Activated CD8-positive, alpha-beta memory T cell treated with anti-CD3 and anti-CD28 coated beads, Interleukin-2, amount 10 ng/mL, durations not matched to agents 7 days and 5 days (primary cell): ENCODE measurements at regions not wholly inside any gene's neighbourhood (a gene's known extent, or its start where the extent isn't known, plus 50 kb on each side); places are given as distances from the start of the nearest gene placed in this dataset.

Experiments
- ATAC-seq: fragments of 150-1000 bp; cut with Tn5 transposase; one replicate; pipeline ENCODE4 v1.10.0; 2021; ENCODE audit warnings: moderate library complexity
- CTCF ChIA-PET: fragments of 350-600 bp; sonication (Branson Sonifier 250); formaldehyde crosslinking; loops from one replicate; lab custom pipeline; 2021; ENCODE audit warnings: antibody characterized with exemption; lab: Charles Lee
- DNase-seq: peaks from one replicate; pipeline ENCODE4 v3.0.0-alpha.2; 2020
- H3K27ac Mint-ChIP-seq: one replicate; pipeline ENCODE4 v1.8.0; 2021; ENCODE audit warnings: mild to moderate bottlenecking, mixed read lengths
- H3K27me3 Mint-ChIP-seq: one replicate; pipeline ENCODE4 v1.8.0; 2021; ENCODE audit warnings: mixed read lengths
- H3K36me3 Mint-ChIP-seq: one replicate; pipeline ENCODE4 v1.8.0; 2021; ENCODE audit warnings: mild to moderate bottlenecking, mixed read lengths
- H3K4me1 Mint-ChIP-seq: one replicate; pipeline ENCODE4 v1.8.0; 2021; ENCODE audit warnings: mixed read lengths
- H3K4me3 Mint-ChIP-seq: one replicate; pipeline ENCODE4 v1.8.0; 2021; ENCODE audit warnings: mild to moderate bottlenecking, moderate library complexity, mixed read lengths
- H3K9me3 Mint-ChIP-seq: one replicate; pipeline ENCODE4 v1.8.0; 2022; ENCODE audit warnings: low read depth, mixed read lengths

DNA sequence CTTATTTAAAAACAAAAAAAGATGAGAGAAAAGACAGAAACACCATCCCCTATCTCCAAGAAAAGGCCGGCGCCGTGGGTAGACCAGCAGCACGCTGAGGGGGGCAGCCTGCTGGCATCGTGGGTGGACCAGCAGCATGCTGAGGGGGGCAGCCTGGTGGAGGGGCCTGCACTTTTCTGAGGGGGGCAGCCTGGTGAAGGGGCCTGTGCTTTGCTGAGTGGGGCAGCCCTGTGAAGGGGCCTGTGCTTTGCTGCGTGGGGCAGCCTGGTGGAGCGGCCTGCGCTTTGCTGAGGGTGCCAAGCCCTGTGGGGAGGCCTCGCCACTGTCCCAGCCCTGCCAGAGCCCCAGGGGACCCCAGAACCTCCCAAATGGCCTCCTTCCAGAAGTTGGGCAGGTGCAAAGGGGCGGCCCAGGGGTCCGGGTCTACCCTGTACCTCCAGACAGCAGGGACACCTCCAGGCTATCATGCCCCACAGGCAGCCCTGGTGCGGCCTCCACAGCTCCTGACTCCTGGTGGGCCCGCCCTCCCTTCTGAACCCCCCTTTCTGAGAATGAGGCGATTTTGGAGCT, 1185.7 kb downstream of the BRD1 start:
- DNase-seq (no peak), ATAC-seq (no peak)
- Mint-ChIP-seq H3K4me1 (no peaks in the 10 kb centered on the region), H3K36me3 (no peaks in the 10 kb centered on the region), H3K4me3 (no peak overlapping the region), H3K9me3 (no peaks in the 10 kb centered on the region), H3K27ac (no peak overlapping the region), H3K27me3 (no peaks in the 10 kb centered on the region)
- CTCF ChIA-PET: no interaction called here

DNA sequence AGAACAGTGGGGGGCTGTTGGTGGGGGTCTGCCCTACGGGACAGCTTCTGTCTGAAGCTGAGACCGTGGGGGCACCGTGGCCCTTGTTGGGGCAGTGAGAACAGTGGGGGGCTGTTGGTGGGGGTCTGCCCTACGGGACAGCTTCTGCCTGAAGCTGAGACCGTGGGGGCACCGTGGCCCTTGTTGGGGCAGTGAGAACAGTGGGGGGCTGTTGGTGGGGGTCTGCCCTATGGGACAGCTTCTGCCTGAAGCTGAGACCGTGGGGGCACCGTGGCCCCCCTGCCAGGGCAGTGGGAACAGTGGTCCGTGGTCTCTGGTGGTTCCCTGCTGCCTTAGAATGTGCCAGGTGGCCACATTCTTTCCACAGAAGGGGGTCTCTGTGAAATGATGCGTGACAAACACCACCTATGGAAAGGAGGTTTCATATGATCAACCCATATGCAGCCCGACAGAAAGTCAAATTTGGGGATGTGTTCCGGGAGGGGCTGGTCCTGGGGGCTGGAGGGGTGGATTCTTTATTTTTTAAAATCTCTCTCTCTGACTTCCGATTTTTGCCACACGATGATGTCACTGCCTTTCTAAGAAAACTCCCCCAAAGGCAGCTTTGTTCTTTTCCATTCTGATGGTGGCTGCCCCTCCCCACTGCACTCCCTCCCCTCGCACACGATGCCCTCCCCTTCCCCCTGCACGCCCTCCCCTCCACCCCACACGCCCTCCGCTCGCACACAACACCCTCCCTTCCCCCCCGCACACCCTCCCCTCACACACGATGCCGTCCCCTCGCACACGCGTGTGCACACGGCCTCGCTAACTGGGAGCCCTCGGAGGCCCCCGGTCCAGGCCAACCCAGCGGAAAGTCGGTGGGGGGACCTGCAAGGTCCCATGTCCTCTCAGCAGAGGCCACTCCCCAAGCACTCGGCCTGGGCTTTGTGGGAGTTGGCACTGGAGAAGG, 1186.5 kb downstream of the BRD1 start:
- Mint-ChIP-seq H3K27me3 (no peaks in the 10 kb centered on the region), H3K36me3 (no peaks in the 10 kb centered on the region), H3K4me1 (no peaks in the 10 kb centered on the region), H3K27ac (no peak overlapping the region), H3K4me3 (no peak overlapping the region), H3K9me3 (no peaks in the 10 kb centered on the region)
- no peak for DNase-seq
- CTCF ChIA-PET: no interaction called here
- ATAC-seq: no peak

DNA sequence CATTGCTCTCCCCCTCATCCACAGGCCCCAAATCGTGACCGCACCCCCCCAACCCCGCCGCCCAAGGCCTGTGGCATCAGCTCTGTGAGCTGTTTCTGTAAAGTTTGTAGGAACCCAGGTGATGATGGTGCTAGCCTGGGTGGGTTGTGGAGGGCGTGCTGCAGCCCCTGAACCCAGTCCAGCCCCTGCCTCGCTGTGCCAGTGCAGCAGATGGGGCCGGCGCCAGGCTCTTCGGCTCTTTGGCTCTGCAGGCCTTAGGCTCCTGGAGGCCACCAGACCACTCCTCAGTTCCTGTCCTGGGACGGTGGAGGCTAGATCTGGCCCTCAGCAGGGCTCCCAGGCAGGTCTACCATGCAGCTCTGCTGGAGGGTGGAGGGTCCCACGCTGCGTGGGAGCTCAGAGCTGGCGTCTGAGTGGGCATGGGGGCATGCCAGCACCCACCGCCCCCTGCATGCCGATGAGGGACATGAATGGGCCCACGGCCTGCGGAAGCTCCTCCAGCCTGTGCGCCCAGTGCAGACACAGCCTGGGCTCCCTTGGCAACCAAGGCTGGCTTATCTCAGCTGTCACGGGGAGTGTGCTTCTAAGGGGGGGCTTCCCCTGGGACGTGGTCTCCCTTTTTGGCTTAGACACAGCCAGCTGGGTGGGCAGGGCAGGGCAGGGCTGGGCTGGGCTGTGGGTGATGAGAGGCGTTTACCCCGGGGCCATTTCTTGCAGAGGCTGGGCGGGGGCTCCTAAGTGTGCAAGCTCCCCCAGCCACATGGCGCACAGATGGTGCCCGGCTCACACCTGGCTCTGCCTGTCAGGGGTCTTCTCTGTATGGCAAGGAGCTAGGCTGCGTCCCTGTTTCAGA, 1187.6 kb downstream of the BRD1 start:
- DNase-seq: no peak
- no peaks in the 10 kb centered on the region for H3K9me3 Mint-ChIP-seq
- H3K27ac Mint-ChIP-seq: no peak overlapping the region
- no peaks in the 10 kb centered on the region for H3K36me3 Mint-ChIP-seq
- H3K4me3 Mint-ChIP-seq: no peak overlapping the region
- H3K4me1 Mint-ChIP-seq: no peaks in the 10 kb centered on the region
- no peak for ATAC-seq
- no peaks in the 10 kb centered on the region for H3K27me3 Mint-ChIP-seq
- CTCF ChIA-PET: no interaction called here

DNA sequence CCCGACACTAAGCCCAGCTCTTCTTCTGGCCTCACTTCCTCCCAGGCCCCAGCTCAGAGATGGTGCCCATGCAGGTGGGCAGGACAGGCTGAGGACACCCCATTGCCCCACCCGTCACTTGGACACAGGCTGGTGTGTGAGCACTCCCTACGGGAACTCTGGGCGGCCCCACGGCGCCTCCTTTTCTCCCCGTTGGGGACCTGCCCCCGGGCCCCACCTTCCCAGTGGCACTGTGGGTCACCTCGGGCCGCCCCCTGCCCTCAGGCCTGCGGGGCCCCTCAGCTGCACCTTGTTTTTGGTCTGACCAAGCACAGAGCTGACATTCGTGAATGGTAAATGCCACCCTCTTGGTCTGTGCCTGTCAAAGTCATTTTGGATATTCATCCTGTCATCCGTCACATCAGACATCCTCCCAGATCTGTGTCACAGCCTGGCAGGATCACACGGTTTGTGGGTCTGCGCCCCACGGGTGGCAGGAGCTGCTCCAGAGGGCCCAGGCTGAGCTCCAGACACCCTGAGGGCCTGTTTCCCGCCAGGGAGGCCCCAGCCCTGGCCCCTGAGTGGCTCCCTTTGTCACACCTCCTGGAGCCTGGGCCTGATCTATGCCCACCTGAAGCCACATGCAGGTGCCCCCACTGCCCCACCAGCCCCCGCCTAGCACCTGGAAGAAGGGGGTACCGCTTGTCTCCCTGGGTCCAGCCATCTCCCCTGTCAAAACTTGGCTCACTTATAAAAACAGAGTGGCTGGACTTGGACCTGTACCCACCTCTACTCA, 1188.5 kb downstream of the BRD1 start:
- no peaks in the 10 kb centered on the region for H3K36me3 Mint-ChIP-seq
- DNase-seq (no peak), ATAC-seq (no peak)
- CTCF ChIA-PET: no interaction called here
- no peaks in the 10 kb centered on the region for H3K27me3 Mint-ChIP-seq
- no peak overlapping the region for H3K27ac Mint-ChIP-seq
- no peak overlapping the region for H3K4me3 Mint-ChIP-seq
- H3K9me3 Mint-ChIP-seq: no peaks in the 10 kb centered on the region
- no peaks in the 10 kb centered on the region for H3K4me1 Mint-ChIP-seq

DNA sequence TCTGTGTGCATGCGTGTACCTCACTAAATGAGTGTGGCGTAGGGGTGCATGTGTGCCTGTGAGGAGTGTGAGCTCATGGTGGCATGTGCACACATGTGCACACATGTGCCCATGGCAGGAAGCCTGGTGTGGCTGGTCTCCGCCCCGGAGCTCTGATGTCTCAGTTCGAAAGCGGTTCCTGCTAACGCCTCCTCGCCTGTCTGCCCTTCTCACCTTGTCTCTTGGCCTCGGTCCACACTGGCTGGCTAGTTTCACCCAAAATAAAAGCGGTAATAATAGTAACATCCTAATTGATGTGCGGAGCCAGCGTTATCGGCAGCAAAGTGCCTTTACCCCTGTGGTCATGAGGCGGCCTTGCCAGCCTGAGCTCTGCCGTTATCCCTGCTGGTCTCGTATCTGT, 1190.4 kb downstream of the BRD1 start:
- H3K27me3 Mint-ChIP-seq: no peaks in the 10 kb centered on the region
- DNase-seq (no peak), ATAC-seq (no peak)
- CTCF ChIA-PET: no interaction called here
- H3K27ac Mint-ChIP-seq: no peak overlapping the region
- H3K4me3 Mint-ChIP-seq: no peak overlapping the region
- no peaks in the 10 kb centered on the region for H3K9me3 Mint-ChIP-seq
- H3K36me3 Mint-ChIP-seq: no peaks in the 10 kb centered on the region
- no peaks in the 10 kb centered on the region for H3K4me1 Mint-ChIP-seq

DNA sequence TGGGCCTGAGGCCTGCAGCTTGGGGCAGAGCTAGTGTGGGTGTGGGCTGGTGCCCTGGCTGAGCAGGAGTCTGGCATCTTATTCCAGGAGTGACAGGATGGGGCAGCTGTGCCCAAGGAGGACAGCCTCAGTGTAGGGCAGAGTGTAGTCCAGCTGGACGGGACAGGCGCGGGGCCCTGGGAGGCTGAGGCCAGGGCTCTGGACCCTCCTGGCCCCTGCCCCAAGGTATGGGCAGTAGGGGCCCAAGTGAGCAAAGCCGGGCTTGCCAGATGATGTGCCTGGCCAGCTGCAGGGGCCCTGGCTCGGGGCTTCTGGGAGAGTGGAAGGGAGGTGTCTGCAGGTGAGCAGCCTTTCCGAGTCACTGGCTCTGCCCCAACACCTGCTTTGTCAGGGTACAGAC, 1190.9 kb downstream of the BRD1 start:
- Mint-ChIP-seq H3K27ac (no peak overlapping the region), H3K9me3 (no peaks in the 10 kb centered on the region), H3K4me3 (no peak overlapping the region), H3K27me3 (no peaks in the 10 kb centered on the region), H3K4me1 (no peaks in the 10 kb centered on the region), H3K36me3 (no peaks in the 10 kb centered on the region)
- ATAC-seq (no peak), DNase-seq (no peak)
- CTCF ChIA-PET: no interaction called here

DNA sequence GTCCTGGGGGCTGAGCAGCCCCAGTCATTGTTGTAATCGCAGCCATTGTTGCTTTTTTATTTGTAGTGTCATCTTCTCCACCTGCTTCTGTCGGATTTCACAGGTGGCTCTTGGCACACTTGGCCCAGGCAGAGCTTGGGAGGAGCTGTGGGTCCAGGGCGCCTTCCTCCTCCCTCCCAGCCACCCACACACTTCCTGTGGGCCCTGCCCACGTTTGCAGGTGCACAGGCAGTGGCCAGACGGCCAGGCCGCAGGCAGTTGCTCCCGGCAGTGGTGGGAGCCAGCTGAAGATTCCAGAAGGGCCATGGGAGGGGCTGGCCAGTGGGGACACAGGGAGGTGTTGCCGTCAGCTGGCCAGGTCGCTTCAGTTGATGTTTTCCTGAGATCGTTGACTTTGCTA, 1191.9 kb downstream of the BRD1 start:
- DNase-seq (no peak), ATAC-seq (no peak)
- no peaks in the 10 kb centered on the region for H3K27me3 Mint-ChIP-seq
- CTCF ChIA-PET: no interaction called here
- H3K27ac Mint-ChIP-seq: no peak overlapping the region
- no peak overlapping the region for H3K4me3 Mint-ChIP-seq
- H3K36me3 Mint-ChIP-seq: no peaks in the 10 kb centered on the region
- no peaks in the 10 kb centered on the region for H3K9me3 Mint-ChIP-seq
- H3K4me1 Mint-ChIP-seq: no peaks in the 10 kb centered on the region

DNA sequence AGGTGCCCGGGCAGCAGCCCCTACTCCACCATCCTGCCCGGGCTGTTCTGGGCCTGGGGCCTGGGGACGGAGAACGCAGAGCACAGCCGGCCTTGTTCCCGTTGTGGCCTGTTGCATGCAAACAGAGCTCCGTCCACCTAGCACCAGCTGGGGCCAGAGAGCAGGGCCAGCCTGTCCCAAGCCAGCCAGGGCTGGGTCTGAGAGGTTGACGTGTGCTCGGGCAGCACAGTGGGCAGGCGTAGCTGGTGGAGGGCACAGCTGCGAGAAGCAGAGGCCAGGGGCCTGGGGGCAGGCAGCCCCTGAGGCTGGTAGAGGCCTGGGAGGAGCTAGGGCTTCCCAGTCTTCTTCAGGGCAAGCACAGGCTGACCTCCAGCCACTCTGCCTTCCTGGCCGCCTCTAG, 1192.6 kb downstream of the BRD1 start:
- H3K27me3 Mint-ChIP-seq: no peaks in the 10 kb centered on the region
- no peak for ATAC-seq
- no peaks in the 10 kb centered on the region for H3K4me1 Mint-ChIP-seq
- no peak overlapping the region for H3K4me3 Mint-ChIP-seq
- no peak for DNase-seq
- no peak overlapping the region for H3K27ac Mint-ChIP-seq
- H3K9me3 Mint-ChIP-seq: no peaks in the 10 kb centered on the region
- H3K36me3 Mint-ChIP-seq: no peaks in the 10 kb centered on the region
- CTCF ChIA-PET: no interaction called here

DNA sequence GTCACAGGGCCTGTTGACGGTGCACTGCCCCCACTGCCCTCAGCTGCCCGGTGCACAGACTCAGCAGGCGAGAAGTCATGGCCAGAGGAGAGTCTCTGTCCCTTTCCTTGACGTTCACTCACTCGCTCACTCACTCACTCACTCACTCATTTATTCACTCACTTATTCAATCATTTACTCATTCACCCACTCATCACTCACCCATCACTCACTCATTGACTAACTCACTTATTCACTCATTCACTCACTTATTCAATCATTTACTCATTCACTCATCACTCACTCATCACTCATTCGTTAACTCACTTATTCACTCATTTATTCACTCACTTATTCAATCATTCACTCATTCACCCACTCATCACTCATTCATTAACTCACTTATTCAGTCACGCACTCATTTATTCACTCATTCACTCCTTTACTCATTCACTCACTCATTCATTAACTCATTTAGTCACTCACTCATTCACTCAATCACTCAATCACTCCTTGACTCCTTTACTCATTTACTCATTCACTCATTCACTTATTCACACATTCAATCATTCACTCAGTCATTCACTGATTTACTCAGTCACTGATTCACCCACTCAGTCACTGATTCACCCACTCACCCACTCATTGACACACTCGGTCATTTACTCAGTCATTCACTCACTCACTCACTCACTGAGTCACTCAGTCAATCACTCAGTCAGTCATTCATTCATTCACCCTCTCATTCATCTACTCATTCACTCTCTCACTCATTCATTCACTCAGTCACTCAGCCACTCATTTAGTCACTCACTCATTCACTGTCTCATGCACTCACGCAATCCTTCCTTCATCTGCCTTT, 1193.5 kb downstream of the BRD1 start:
- Mint-ChIP-seq H3K27ac (no peak overlapping the region), H3K36me3 (no peaks in the 10 kb centered on the region), H3K4me3 (no peak overlapping the region), H3K4me1 (no peaks in the 10 kb centered on the region), H3K9me3 (no peaks in the 10 kb centered on the region), H3K27me3 (no peaks in the 10 kb centered on the region)
- ATAC-seq (no peak), DNase-seq (no peak)
- CTCF ChIA-PET: no interaction called here

DNA sequence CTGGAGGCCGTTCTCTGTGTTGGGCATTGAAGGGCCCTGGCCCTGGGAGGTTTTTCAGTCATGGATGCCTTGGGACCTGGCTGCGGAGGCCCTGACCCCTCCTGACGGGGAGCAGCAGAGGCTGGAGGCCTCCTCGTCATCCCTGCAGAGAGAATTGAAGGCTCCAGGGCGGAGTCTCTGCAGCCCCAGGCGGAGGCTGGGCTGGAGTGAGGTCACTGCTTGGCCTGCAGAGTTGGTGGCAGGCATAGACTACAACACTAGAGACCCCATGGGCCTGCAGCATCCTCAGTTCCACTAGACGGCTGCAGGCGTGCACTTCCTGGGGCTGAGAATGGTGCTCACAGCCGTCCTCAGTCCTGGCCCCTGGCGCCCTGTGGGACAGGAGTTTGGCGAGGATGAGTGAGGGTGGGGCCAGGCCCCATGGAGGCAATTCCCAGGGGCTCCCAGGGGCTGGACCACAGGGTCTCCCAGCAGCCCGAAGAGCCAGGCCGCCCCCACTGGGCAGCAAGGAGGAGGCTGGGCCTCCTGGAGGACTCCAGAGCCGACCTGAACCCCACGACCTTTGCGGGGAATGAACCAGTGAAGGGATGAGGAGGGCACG, 1194.9 kb downstream of the BRD1 start:
- DNase-seq (no peak), ATAC-seq (no peak)
- Mint-ChIP-seq H3K27me3 (no peaks in the 10 kb centered on the region), H3K4me3 (no peak overlapping the region), H3K9me3 (no peaks in the 10 kb centered on the region), H3K4me1 (no peaks in the 10 kb centered on the region), H3K27ac (no peak overlapping the region), H3K36me3 (no peaks in the 10 kb centered on the region)
- CTCF ChIA-PET: no interaction called here

DNA sequence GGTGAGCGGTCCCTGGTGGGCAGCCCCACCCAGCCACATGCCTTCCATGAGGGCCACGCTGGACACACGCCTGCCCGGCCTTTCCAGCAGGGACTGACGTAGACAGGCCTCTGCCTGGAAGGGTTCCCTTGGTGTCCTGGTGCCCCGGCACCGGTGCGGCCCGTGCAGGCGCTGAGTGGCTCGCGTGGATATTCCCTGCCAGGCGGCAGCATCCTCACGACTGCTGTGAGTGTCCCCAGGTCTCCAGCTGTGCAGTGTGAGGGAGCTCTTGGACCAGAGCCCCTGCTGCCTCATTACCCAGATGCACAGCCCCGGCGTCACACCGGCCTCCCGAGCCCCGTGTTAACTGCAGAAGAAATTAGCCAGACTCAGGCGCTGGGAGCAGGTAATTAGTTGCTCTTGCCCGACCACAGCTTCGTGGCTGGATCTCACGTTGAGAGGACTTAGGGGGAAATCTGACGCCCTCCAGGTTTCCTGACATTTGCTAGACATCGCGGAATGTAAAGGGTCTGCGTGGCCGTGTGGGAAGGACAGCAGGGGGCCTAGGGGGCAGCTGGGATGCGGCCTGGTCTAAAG, 1196.3 kb downstream of the BRD1 start:
- no peaks in the 10 kb centered on the region for H3K4me1 Mint-ChIP-seq
- no peak for ATAC-seq
- peaks cover 7% of the 10 kb centered on the region for H3K27me3 Mint-ChIP-seq
- DNase-seq: no peak
- no peak overlapping the region for H3K4me3 Mint-ChIP-seq
- H3K9me3 Mint-ChIP-seq: no peaks in the 10 kb centered on the region
- CTCF ChIA-PET: no interaction called here
- H3K27ac Mint-ChIP-seq: no peak overlapping the region
- no peaks in the 10 kb centered on the region for H3K36me3 Mint-ChIP-seq

DNA sequence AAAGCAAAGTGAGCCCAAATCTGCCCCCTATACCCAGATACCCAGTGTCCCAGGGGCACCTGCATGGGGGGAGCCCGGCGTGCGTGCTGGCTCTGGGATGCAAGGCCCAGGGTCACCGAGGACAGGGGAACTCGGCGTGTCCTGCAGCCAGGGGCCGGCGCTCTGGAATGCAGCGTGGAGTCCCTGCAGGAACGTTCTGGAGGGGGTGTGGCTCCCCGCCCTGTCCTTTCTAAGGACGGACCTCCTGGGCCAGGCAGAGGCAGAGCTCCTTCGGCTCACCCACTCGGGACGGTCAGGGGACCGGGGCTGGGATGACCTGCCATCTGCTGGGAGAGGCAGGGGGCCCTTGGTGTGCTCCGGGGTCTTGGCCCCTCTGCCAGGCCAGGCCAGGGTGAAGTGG, 1196.8 kb downstream of the BRD1 start:
- Mint-ChIP-seq H3K27me3 (peaks cover 12% of the 10 kb centered on the region), H3K4me1 (no peaks in the 10 kb centered on the region), H3K36me3 (no peaks in the 10 kb centered on the region), H3K9me3 (no peaks in the 10 kb centered on the region), H3K4me3 (no peak overlapping the region), H3K27ac (no peak overlapping the region)
- CTCF ChIA-PET: no interaction called here
- DNase-seq: no peak
- no peak for ATAC-seq
